ENCODE measurements at regions not wholly inside any gene's neighbourhood (a gene's known extent, or its start where the extent isn't known, plus 50 kb on each side); places are given as distances from the start of the nearest gene placed in this dataset.

GRCh38 chr21:14736672-14737071 lies 190.6 kb upstream of the SAMSN1 start:
- TF ChIP-seq POLR2A (IDR thresholded peaks at IDR 0.05; ENCODE audit: low read depth, low read length) (no peak), TAF1 (IDR thresholded peaks at IDR 0.05; ENCODE audit: borderline replicate concordance, low read depth, low read length) (no peak), POLR2AphosphoS5 (IDR thresholded peaks at IDR 0.05; ENCODE audit: low read depth, low read length) (no peak)
- no peak for DNase-seq (ENCODE audit: insufficient read length)
- no peak for FAIRE-seq

GRCh38 chr21:14736162-14736561 lies 190.0 kb upstream of the SAMSN1 start:
- DNase-seq (ENCODE audit: insufficient read length) = no peak
- peak; percentile 81 for FAIRE-seq
- TF ChIP-seq POLR2A (IDR thresholded peaks at IDR 0.05; ENCODE audit: low read depth, low read length) (no peak), POLR2AphosphoS5 (IDR thresholded peaks at IDR 0.05; ENCODE audit: low read depth, low read length) (no peak), TAF1 (IDR thresholded peaks at IDR 0.05; ENCODE audit: borderline replicate concordance, low read depth, low read length) (no peak)

GRCh38 chr21:14734833-14735232 lies 188.7 kb upstream of the SAMSN1 start:
- FAIRE-seq = no peak
- DNase-seq (ENCODE audit: insufficient read length) = no peak
- TF ChIP-seq POLR2AphosphoS5 (IDR thresholded peaks at IDR 0.05; ENCODE audit: low read depth, low read length) (no peak), TAF1 (IDR thresholded peaks at IDR 0.05; ENCODE audit: borderline replicate concordance, low read depth, low read length) (no peak)

GRCh38 chr21:14734191-14734590 lies 188.1 kb upstream of the SAMSN1 start:
- no peak for TF ChIP-seq POLR2A (IDR thresholded peaks at IDR 0.05; ENCODE audit: low read depth, low read length)
- TF ChIP-seq POLR2AphosphoS5 (IDR thresholded peaks at IDR 0.05; ENCODE audit: low read depth, low read length) = no peak
- no peak for TF ChIP-seq TAF1 (IDR thresholded peaks at IDR 0.05; ENCODE audit: borderline replicate concordance, low read depth, low read length)
- no peak for FAIRE-seq
- DNase-seq (ENCODE audit: insufficient read length) = no peak

- FAIRE-seq (no peak), DNase-seq (ENCODE audit: insufficient read length) (no peak)
- TF ChIP-seq POLR2A (IDR thresholded peaks at IDR 0.05; ENCODE audit: low read depth, low read length) = no peak
- no peak for TF ChIP-seq POLR2AphosphoS5 (IDR thresholded peaks at IDR 0.05; ENCODE audit: low read depth, low read length)
- no peak for TF ChIP-seq TAF1 (IDR thresholded peaks at IDR 0.05; ENCODE audit: borderline replicate concordance, low read depth, low read length)
Observed at GRCh38 chr21:14725219-14725618, 179.1 kb upstream of the SAMSN1 start.

- FAIRE-seq (no peak), DNase-seq (ENCODE audit: insufficient read length) (no peak)
- TF ChIP-seq POLR2A (IDR thresholded peaks at IDR 0.05; ENCODE audit: low read depth, low read length) (no peak), POLR2AphosphoS5 (IDR thresholded peaks at IDR 0.05; ENCODE audit: low read depth, low read length) (no peak), TAF1 (IDR thresholded peaks at IDR 0.05; ENCODE audit: borderline replicate concordance, low read depth, low read length) (no peak)
Observed at GRCh38 chr21:14722841-14723483, 176.8 kb upstream of the SAMSN1 start.

GRCh38 chr21:14720237-14720636 lies 174.1 kb upstream of the SAMSN1 start:
- FAIRE-seq = no peak

GRCh38 chr21:14718951-14719350 lies 172.8 kb upstream of the SAMSN1 start:
- TF ChIP-seq POLR2AphosphoS5 (IDR thresholded peaks at IDR 0.05; ENCODE audit: low read depth, low read length) (no peak), TAF1 (IDR thresholded peaks at IDR 0.05; ENCODE audit: borderline replicate concordance, low read depth, low read length) (no peak), POLR2A (IDR thresholded peaks at IDR 0.05; ENCODE audit: low read depth, low read length) (no peak)
- no peak for DNase-seq (ENCODE audit: insufficient read length)
- no peak for FAIRE-seq

More at GRCh38 chr21:14720237-14720636, 174.1 kb upstream of the SAMSN1 start:
- TF ChIP-seq POLR2AphosphoS5 (IDR thresholded peaks at IDR 0.05; ENCODE audit: low read depth, low read length) = no peak
- TF ChIP-seq TAF1 (IDR thresholded peaks at IDR 0.05; ENCODE audit: borderline replicate concordance, low read depth, low read length) = no peak
- no peak for TF ChIP-seq POLR2A (IDR thresholded peaks at IDR 0.05; ENCODE audit: low read depth, low read length)
- DNase-seq (ENCODE audit: insufficient read length) = no peak

- peak; percentile 48 for FAIRE-seq
- DNase-seq (ENCODE audit: insufficient read length) = no peak
Observed at GRCh38 chr21:14716761-14717396, 170.8 kb upstream of the SAMSN1 start.

GRCh38 chr21:14713109-14713508 lies 167.0 kb upstream of the SAMSN1 start:
- no peak for TF ChIP-seq POLR2A (IDR thresholded peaks at IDR 0.05; ENCODE audit: low read depth, low read length)
- TF ChIP-seq TAF1 (IDR thresholded peaks at IDR 0.05; ENCODE audit: borderline replicate concordance, low read depth, low read length) = no peak
- no peak for TF ChIP-seq POLR2AphosphoS5 (IDR thresholded peaks at IDR 0.05; ENCODE audit: low read depth, low read length)
- DNase-seq (ENCODE audit: insufficient read length) = no peak
- no peak for FAIRE-seq

More at GRCh38 chr21:14716761-14717396, 170.8 kb upstream of the SAMSN1 start:
- TF ChIP-seq TAF1 (IDR thresholded peaks at IDR 0.05; ENCODE audit: borderline replicate concordance, low read depth, low read length) (no peak), POLR2AphosphoS5 (IDR thresholded peaks at IDR 0.05; ENCODE audit: low read depth, low read length) (no peak), POLR2A (IDR thresholded peaks at IDR 0.05; ENCODE audit: low read depth, low read length) (no peak)

- TF ChIP-seq TAF1 (IDR thresholded peaks at IDR 0.05; ENCODE audit: borderline replicate concordance, low read depth, low read length) = no peak
- no peak for TF ChIP-seq POLR2AphosphoS5 (IDR thresholded peaks at IDR 0.05; ENCODE audit: low read depth, low read length)
- TF ChIP-seq POLR2A (IDR thresholded peaks at IDR 0.05; ENCODE audit: low read depth, low read length) = no peak
- no peak for FAIRE-seq
Observed at GRCh38 chr21:14712121-14712715, 166.1 kb upstream of the SAMSN1 start.

GRCh38 chr21:14711287-14711686 lies 165.2 kb upstream of the SAMSN1 start:
- DNase-seq (ENCODE audit: insufficient read length) (no peak), FAIRE-seq (no peak)
- TF ChIP-seq POLR2A (IDR thresholded peaks at IDR 0.05; ENCODE audit: low read depth, low read length) = no peak
- TF ChIP-seq TAF1 (IDR thresholded peaks at IDR 0.05; ENCODE audit: borderline replicate concordance, low read depth, low read length) = no peak
- no peak for TF ChIP-seq POLR2AphosphoS5 (IDR thresholded peaks at IDR 0.05; ENCODE audit: low read depth, low read length)

More at GRCh38 chr21:14712121-14712715, 166.1 kb upstream of the SAMSN1 start:
- no peak for DNase-seq (ENCODE audit: insufficient read length)
